NCI-H2107 treated with DMSO at 0.1 percent for 48 hours (cell line): ENCODE measurements at regions not wholly inside any gene's neighbourhood (a gene's known extent, or its start where the extent isn't known, plus 50 kb on each side); places are given as distances from the start of the nearest gene placed in this dataset.

Experiments used
- DNase-seq: peaks from one replicate; lab custom pipeline; 2025; ENCODE audit not compliant: unreplicated experiment; lab: John Stamatoyannopoulos, UW

- DNase-seq = no peak
Observed at GRCh38 chr9:25964239-25964638, 286.0 kb upstream of the TUSC1 start.

DNA sequence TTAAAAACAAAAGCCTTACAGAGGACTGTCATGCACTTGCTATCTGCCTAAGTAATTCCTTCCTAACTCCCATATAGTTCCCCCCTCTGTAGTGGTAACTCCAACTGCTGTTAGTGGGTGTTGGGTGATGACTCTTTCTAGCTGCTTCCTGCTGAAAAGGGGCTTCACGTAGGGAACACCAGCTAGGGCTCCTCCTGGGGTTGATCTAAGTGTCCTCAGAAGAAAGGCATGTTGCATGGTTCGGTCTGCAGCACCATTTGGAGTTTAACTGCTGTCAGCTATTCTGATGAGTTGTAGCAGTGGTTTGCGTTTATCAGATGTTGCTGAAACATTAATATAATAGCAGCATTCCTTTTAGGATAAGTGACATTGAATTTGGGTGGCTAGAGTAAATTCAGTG lies 281.9 kb upstream of the TUSC1 start:
- DNase-seq = no peak

DNA sequence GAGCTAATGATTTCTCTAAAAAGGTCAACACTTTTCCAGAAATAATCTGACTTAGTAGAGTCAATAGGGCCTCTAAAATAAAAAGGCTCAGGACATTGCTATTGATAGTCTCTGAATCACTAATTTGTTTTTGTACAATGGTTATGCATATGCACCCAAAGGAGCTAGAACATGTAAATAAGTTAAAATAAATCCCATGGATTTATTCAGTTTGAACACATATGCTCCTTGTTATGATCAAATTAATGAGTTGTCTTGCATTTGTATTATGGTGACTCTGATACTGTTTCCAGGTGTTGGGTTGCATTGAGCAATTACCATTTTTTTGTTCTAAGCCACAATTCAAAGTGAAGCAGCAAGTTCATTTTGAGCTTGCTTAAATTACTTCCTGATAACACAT lies 276.0 kb upstream of the TUSC1 start:
- DNase-seq = no peak

GRCh38 chr9:25948182-25948581 lies 269.9 kb upstream of the TUSC1 start:
- DNase-seq = no peak

- DNase-seq = no peak
Observed at GRCh38 chr9:25939126-25939525, 260.9 kb upstream of the TUSC1 start.

DNA sequence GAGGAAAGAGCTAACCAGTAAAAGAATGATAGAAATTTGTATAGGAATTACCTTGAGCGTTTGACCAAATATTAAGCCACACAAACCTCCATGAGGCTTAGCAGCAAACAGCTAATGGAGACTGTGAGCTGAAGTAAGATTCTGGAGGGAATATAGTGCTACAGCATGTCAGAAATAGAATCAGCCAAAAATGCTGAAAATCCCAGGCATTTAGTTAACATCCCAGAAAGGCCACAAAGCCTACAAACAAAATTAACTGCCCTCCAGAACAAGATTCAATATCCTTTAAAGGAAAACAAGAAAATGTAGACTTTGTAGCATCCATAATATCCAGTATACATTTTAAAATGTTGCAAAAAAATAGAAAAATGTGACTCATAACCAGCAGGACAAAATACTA lies 257.8 kb upstream of the TUSC1 start:
- no peak for DNase-seq

- no peak for DNase-seq
Observed at GRCh38 chr9:25935188-25935587, 256.9 kb upstream of the TUSC1 start.

DNA sequence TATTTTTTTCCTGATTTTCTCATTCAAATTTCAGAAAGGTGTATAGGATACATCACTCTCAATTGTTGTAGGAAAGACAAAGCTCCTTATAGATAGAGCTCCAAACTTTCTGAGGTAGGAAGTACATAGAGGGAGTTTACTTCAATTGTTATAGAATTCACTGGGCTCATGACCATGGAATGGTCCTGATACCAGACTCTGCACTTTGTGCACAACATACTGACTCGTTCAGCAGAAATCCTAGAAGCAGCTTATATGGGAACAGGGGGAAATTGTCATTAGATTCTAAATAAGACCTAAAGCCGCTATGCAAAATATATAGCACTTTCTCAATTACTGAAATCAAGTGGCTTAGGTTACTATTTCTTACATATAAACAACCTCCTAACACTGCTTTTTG lies 240.5 kb upstream of the TUSC1 start:
- no peak for DNase-seq

DNA sequence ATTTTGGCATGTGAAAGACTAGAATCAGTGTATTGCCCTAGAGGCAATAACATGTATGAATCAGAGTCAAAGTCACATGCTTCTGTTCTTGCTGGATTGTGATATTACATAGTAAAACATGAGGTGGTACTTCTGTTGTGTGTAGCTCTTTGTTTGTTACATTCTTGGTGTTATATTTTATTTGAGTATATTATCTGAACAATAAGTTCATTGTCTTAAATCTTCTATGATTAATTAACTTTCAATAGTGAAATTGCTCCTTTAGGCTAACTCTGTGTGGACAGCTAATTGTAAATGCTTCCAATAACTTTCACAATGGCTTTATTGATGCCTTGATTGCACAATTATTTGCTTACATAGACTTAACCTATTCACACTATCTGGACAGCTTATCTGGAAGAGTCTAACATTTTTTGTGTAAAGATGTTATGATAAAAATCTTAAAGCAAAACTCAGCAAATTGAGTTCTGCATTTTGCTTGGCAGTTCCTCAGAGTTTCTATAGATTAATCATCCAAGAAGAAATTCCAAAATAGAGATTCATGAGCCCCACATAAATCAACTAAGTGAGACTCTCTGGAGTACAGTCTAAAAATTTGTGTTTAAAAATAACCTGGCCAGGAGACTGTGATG lies 239.6 kb upstream of the TUSC1 start:
- no peak for DNase-seq

GRCh38 chr9:25913806-25914205 lies 235.6 kb upstream of the TUSC1 start:
- DNase-seq = no peak

DNA sequence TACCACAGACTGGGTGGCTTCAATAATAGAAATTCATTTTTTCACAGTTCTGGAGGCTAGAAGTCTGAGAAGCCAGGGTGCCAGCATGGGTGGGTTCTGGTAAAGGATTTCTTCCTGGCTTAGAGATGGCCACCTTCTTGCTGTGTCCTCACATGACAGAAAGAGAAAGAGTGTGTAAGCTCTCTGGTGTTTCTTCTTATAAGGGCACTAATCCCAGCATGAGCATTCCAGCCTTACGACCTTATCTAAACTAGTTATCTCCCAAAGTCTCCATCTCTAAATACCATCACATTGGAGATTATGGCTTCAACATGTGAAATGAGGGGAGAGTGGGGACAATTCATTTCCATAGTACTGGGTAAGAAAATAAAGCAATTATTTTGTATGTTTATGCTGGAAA lies 226.5 kb upstream of the TUSC1 start:
- no peak for DNase-seq

DNA sequence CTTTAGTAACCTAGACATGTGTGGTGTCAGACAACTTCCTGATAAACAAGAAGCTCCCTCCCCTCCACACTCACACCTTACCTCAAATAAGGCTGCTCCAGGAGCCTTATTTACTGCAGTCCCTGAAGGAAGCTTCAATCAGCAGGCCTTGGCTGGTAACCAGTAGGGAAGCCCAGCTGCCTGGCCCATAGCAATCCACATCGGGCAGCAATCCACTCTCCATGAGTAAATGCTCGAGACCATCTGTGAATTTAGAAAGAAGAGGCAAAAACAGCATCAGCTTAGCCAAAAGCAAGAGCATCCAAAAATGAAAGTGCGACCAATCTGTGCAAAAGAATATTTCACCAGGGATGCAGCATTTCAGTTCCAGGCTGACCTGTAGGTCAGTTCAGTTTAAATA lies 213.3 kb upstream of the TUSC1 start:
- DNase-seq = no peak

GRCh38 chr9:25889661-25890060 lies 211.4 kb upstream of the TUSC1 start:
- DNase-seq = no peak

DNA sequence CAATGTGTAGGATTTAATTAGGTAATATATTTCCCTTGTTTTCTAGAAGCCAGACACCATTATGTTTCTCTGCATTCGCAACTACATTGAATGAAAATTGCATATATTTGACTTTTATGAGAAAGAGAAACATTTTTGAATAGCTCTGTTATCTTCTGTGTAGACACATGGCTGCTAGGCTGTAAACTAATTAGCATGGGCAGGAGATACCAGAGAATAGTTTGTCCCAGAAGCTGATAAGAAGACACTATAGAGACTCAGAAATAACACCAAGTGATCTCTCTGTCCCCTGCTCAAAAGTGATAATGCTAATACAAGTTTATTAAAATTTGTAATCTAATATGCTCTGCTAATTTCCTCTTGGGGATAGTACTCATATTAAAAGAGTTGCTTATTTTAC lies 198.0 kb upstream of the TUSC1 start:
- DNase-seq = no peak

GRCh38 chr9:25864509-25864908 lies 186.3 kb upstream of the TUSC1 start:
- no peak for DNase-seq

DNA sequence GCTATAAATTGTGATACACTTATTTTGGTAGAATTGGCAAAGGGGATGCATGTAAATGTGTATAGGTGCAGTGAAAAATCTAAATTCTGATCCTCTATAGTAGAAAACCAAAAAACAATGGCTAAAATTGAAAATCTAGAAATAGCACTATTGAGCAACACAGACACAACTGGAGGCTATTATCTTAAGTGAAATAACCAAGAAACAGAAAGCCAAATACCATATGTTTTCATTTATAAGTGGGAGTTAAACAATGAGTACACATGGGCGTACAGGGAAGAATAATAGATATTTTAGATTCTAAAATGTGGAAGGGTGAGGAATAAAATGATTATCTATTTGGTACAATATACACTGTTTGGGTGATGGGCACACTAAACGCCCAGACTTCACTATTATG lies 183.2 kb upstream of the TUSC1 start:
- DNase-seq = no peak

- DNase-seq = no peak
Observed at GRCh38 chr9:25857147-25857546, 178.9 kb upstream of the TUSC1 start.

DNA sequence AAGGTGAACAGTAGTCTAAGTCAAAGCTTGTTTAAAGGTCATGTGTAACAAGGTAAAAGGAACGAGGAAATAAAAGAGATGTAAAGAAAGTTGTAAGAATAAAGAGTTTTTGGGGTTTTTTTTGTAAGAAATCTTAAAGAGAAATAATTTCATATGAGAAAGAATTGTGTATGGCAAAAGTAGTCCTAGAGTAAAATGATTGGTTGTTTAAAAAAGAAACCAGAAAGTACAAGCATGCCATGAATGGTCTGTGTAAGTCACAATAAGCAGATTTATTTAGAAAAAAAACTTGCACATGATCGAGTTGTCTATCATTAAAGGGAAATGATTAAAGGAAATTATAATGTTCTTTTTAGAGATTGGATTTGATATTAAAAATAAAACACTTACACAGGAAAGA lies 172.6 kb upstream of the TUSC1 start:
- no peak for DNase-seq

GRCh38 chr9:25845867-25846266 lies 167.6 kb upstream of the TUSC1 start:
- DNase-seq = no peak

DNA sequence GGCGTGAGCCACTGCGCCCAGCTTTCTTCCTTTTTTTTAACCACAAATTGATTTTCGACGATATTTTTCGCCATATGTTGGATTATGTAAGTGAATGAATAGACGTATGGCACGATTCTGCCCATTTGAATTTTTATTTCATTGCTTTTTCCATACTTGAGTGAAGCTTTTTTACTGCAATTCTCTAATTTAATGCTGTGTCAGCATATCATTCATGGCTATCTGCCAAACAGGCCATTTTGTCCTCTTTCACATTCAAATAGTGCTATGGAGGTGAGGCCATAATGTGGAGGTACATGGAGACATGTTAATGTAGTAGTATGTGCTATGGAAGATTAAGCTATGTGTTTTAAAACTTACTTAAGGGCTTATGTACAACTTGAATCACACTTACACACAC lies 152.1 kb upstream of the TUSC1 start:
- DNase-seq = no peak

DNA sequence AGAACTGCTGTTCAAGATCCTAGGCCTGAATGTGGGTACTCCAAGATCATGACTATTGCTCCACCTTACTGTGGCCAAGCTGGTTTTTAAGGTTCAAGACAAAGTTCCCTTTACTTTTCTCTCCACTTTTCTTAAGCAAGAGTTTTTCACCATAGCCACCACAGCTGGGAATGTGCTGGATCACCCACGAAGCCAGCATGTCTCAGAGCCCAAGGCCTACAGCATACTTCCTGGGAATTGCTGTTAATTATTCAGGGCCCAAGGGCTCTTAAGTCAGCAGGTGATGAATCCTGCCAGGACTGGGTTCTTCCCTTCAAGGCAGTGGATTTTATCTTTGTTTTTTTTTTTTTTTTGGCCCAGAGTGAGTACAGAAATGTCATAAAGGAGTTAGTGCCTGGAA lies 149.4 kb upstream of the TUSC1 start:
- DNase-seq = no peak

GRCh38 chr9:25816439-25816838 lies 138.2 kb upstream of the TUSC1 start:
- DNase-seq = no peak

- DNase-seq = no peak
Observed at GRCh38 chr9:25814023-25814422, 135.8 kb upstream of the TUSC1 start.

DNA sequence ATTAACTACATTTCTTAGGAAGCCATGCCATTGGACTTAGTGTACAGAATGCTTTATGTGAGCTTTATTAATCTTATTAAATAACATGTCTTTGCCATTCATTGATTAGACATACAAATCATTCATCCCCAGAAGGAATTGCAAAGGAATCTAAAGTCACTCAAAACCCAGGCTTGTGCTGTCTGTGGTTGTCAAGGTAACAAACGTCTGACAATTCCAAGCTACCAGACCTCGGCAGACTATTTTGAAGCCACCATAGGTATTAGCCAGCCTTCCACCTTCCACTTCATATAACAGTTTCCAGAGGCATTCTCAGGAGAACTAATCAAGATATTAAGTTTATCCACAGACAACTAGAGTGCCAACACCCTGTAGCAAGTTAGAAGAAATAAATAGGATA lies 135.2 kb upstream of the TUSC1 start:
- DNase-seq = no peak
